GM12878 (cell line): ENCODE measurements at regions not wholly inside any gene's neighbourhood (a gene's known extent, or its start where the extent isn't known, plus 50 kb on each side); places are given as distances from the start of the nearest gene placed in this dataset.
"Not testable (repeated sequence)": the region's sequence is repeated elsewhere in the genome, so short reads cannot be mapped to it uniquely, and the experiment has no call there.

Experiments
- ATAC-seq: fragments of 200-7000 bp; cut with Tn5 transposase; 3 replicates; pipeline ENCODE4 v1.9.1; 2020; ENCODE audit warnings: mild to moderate bottlenecking, moderate library complexity
- BruUV-seq: library from RNA; stranded (reverse); fragments of 400-500 nt; replicated peaks from 2 replicates; lab custom pipeline; 2021; lab: Mats Ljungman, UMichigan
- CTCF ChIA-PET: fragments of 300-600 bp; sonication (Branson Sonifier 250); formaldehyde crosslinking; extraction: SDS; loops from one replicate; lab custom pipeline; 2021; ENCODE audit warnings: inconsistent platforms; lab: Yijun Ruan, JAX
- POLR2A ChIA-PET: fragments of 350-600 bp; formaldehyde crosslinking; extraction: SDS; loops from one replicate; lab custom pipeline; 2021; ENCODE audit warnings: inconsistent platforms; lab: Charles Lee
- RAD21 ChIA-PET: fragments of 300-600 bp; sonication (Branson Sonifier 250); formaldehyde crosslinking; loops from one replicate; lab custom pipeline; 2023; ENCODE audit warnings: antibody characterized with exemption; ENCODE audit not compliant: unreplicated experiment; lab: Charles Lee
- SMC1A ChIA-PET: fragments of 300-600 bp; sonication (Branson Sonifier 250); formaldehyde crosslinking; loops from one replicate; lab custom pipeline; 2023; ENCODE audit not compliant: unreplicated experiment, uncharacterized antibody; lab: Charles Lee
- DNase-seq: peaks from one replicate; pipeline ENCODE4 v3.0.0-alpha.2; 2011; ENCODE audit warnings: low read depth, low spot score
- FAIRE-seq: peaks from 3 replicates; lab custom pipeline; 2011; peaks lifted over from hg19 to GRCh38; lab: Jason Lieb, UNC
- H2AFZ ChIP-seq: 2 replicates; pipeline ENCODE4 v1.6.0; 2011; ENCODE audit warnings: low read depth, low read length, control low read depth; ENCODE audit not compliant: control insufficient read depth
- H3K27ac ChIP-seq: 2 replicates; pipeline ENCODE4 v1.5.1; 2011; ENCODE audit warnings: control low read depth; ENCODE audit not compliant: control insufficient read depth, insufficient read depth
- H3K27me3 ChIP-seq, 2 experiments: replicated peaks in 1 of 2; 2 replicates each; pipeline versions ENCODE4 v1.6.0 to v1.6.1; 2011; ENCODE audit warnings: low read length in 1 of 2; ENCODE audit not compliant: control insufficient read depth in 2 of 2, insufficient read depth in 2 of 2
- H3K36me3 ChIP-seq, 2 experiments: 2 replicates each; pipeline ENCODE4 v1.5.1; 2011; ENCODE audit warnings: low read length in 1 of 2; ENCODE audit not compliant: control insufficient read depth in 2 of 2, insufficient read depth in 2 of 2
- H3K4me1 ChIP-seq: 2 replicates; pipeline ENCODE4 v1.6.1; 2011; ENCODE audit warnings: mild to moderate bottlenecking, low read length, moderate library complexity, mixed read lengths; ENCODE audit not compliant: control insufficient read depth, insufficient read depth
- H3K4me2 ChIP-seq: 2 replicates; pipeline ENCODE4 v1.6.0; 2011; ENCODE audit warnings: control low read depth; ENCODE audit not compliant: control insufficient read depth, insufficient read depth
- H3K4me3 ChIP-seq: fragments of 200-600 bp; sonication (generic); 2 replicates; pipeline ENCODE4 v1.5.1; 2016
- H3K79me2 ChIP-seq: 2 replicates; pipeline ENCODE4 v1.6.0; 2011; ENCODE audit warnings: low read length; ENCODE audit not compliant: control insufficient read depth, insufficient read depth
- H3K9ac ChIP-seq: 2 replicates; pipeline ENCODE4 v1.8.0; 2011; ENCODE audit warnings: low read length, control low read depth, mixed read lengths; ENCODE audit not compliant: control insufficient read depth, insufficient read depth
- H3K9me3 ChIP-seq: replicated peaks from 3 replicates; pipeline ENCODE4 v1.5.1; 2011; ENCODE audit warnings: mild to moderate bottlenecking, low read length; ENCODE audit not compliant: control insufficient read depth, insufficient read depth
- H4K20me1 ChIP-seq: 2 replicates; pipeline ENCODE4 v1.6.0; 2011; ENCODE audit not compliant: control insufficient read depth, insufficient read depth
- ASH2L ChIP-seq: fragments of 300-600, 200-600 bp; sonication (generic); IDR thresholded peaks from 2 replicates; pipeline ENCODE4 v1.6.1; 2017; ENCODE audit warnings: low read depth, mild to moderate bottlenecking, borderline replicate concordance
- BACH1 ChIP-seq: fragments of 450-650 bp; IDR thresholded peaks from 2 replicates; pipeline ENCODE4 v1.6.1; 2017; ENCODE audit warnings: mild to moderate bottlenecking, borderline replicate concordance
- CBFB ChIP-seq: IDR thresholded peaks from 2 replicates; pipeline ENCODE4 v1.6.1; 2016; ENCODE audit warnings: antibody characterized with exemption, low read depth
- CHD1 ChIP-seq: IDR thresholded peaks from 2 replicates; pipeline ENCODE4 v1.6.1; 2012; ENCODE audit warnings: low read depth, low read length, improper control_type of control experiment
- CREM ChIP-seq: IDR thresholded peaks from 2 replicates; pipeline ENCODE4 v1.6.1; 2014; ENCODE audit warnings: antibody characterized with exemption, low read depth
- HCFC1 ChIP-seq: fragments of 150-350 bp; IDR thresholded peaks from 2 replicates; pipeline ENCODE4 v1.6.1; 2014; ENCODE audit warnings: low read length
- HDAC2 ChIP-seq: fragments of 200-600 bp; sonication (generic); IDR thresholded peaks from 2 replicates; pipeline ENCODE4 v1.6.1; 2017
- HDGF ChIP-seq: fragments of 450-650 bp; IDR thresholded peaks from 2 replicates; pipeline ENCODE4 v1.6.1; 2016; ENCODE audit warnings: antibody characterized with exemption
- IRF4 ChIP-seq: IDR thresholded peaks from 2 replicates; pipeline ENCODE4 v1.6.1; 2011; ENCODE audit warnings: low read depth, low read length
- MTA2 ChIP-seq: fragments of 450-650 bp; IDR thresholded peaks from 2 replicates; pipeline ENCODE4 v1.6.1; 2016; ENCODE audit warnings: low read depth, mild to moderate bottlenecking, moderate library complexity
- MXI1 ChIP-seq: fragments of 150-350 bp; IDR thresholded peaks from 2 replicates; pipeline ENCODE4 v1.6.1; 2011; ENCODE audit warnings: low read depth, mild to moderate bottlenecking, inconsistent platforms, low read length, improper control_type of control experiment
- NFIC ChIP-seq: IDR thresholded peaks from 2 replicates; pipeline ENCODE4 v1.6.1; 2012; ENCODE audit warnings: low read depth, mild to moderate bottlenecking, inconsistent platforms, low read length, moderate library complexity
- NKRF ChIP-seq: fragments of 450-650 bp; conservative IDR thresholded peaks from 2 replicates; pipeline ENCODE4 v1.6.1; 2017; ENCODE audit warnings: mild to moderate bottlenecking, moderate library complexity
- RCOR1 ChIP-seq: conservative IDR thresholded peaks from 2 replicates; pipeline ENCODE4 v1.6.1; 2012; ENCODE audit warnings: low read depth, low read length, improper control_type of control experiment
- RELA ChIP-seq: fragments of 450-650 bp; IDR thresholded peaks from 2 replicates; pipeline ENCODE4 v1.8.0; 2014; ENCODE audit warnings: borderline replicate concordance; ENCODE audit not compliant: partially characterized antibody
- SIX5 ChIP-seq: IDR thresholded peaks from 2 replicates; pipeline ENCODE4 v1.6.1; 2011; ENCODE audit warnings: mild to moderate bottlenecking, low read depth, low read length, moderate library complexity; ENCODE audit not compliant: severe bottlenecking
- SMAD1 ChIP-seq: fragments of 450-650 bp; IDR thresholded peaks from 2 replicates; pipeline ENCODE4 v1.6.1; 2018; ENCODE audit warnings: mild to moderate bottlenecking, low read depth; ENCODE audit not compliant: partially characterized antibody
- STAT1 ChIP-seq: fragments of 450-650 bp; conservative IDR thresholded peaks from 2 replicates; pipeline ENCODE4 v1.6.1; 2014; ENCODE audit warnings: antibody characterized with exemption, mild to moderate bottlenecking
- ZSCAN29 ChIP-seq: fragments of 450-650 bp; IDR thresholded peaks from 2 replicates; pipeline ENCODE4 v1.6.1; 2017; ENCODE audit warnings: mild to moderate bottlenecking, moderate library complexity
- WGBS: methylation state at CpG from one replicate; pipeline ENCODE4 v1.1.6; 2016; ENCODE audit warnings: low lambda C conversion rate; ENCODE audit not compliant: insufficient replicate concordance, insufficient coverage; ENCODE audit errors: missing lambda C conversion rate; 5-methylcytosine and 5-hydroxymethylcytosine counted together
- in situ Hi-C: fragments of 300-500 bp; cut with MboI; formaldehyde crosslinking; loops from 9 replicates; pipeline ENCODE4 v1.14.3; 2018; ENCODE audit warnings: mixed read lengths
- intact Hi-C: fragments of 100-400 bp; cut with micrococcal nuclease; formaldehyde crosslinking; loops from one replicate; pipeline ENCODE4 v1.14.2; 2022; ENCODE audit not compliant: unreplicated experiment

GRCh38 chr18:47644896-47645295, 285.6 kb downstream of the SMAD2 start (continued):
- TF ChIP-seq CBFB: no peak
- no peak for TF ChIP-seq HCFC1
- TF ChIP-seq NFIC: no peak
- TF ChIP-seq SIX5: no peak
- TF ChIP-seq CREM: no peak
- TF ChIP-seq RCOR1: no peak

DNA sequence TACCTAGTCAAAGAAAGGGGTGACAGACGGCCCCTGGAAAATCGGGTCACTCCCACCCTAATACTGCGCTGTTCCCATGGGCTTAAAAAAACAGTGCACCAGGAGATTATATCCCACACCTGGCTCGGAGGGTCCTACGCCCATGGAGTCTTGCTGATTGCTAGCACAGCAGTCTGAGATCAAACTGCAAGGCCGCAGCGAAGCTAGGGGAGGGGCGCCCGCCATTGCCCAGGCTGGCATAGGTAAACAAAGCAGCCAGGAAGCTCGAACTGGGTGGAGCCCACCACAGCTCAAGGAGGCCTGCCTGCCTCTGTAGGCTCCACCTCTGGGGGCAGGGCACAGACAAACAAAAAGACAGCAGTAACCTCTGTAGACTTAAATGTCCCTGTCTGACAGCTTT, 292.9 kb downstream of the SMAD2 start:
- DNase-seq, POLR2A ChIA-PET, H2AFZ ChIP-seq, CTCF ChIA-PET, SMC1A ChIA-PET, H4K20me1 ChIP-seq, H3K27ac ChIP-seq, H3K4me1 ChIP-seq, RAD21 ChIA-PET, H3K36me3 ChIP-seq, H3K9ac ChIP-seq, H3K79me2 ChIP-seq, FAIRE-seq, H3K27me3 ChIP-seq, ATAC-seq, H3K4me2 ChIP-seq, in situ Hi-C loops, BruUV-seq, intact Hi-C loops, H3K4me3 ChIP-seq, H3K9me3 ChIP-seq: not testable (repeated sequence)
- 45% methylated on average over 9 of the region's 10 CpGs for WGBS

DNA sequence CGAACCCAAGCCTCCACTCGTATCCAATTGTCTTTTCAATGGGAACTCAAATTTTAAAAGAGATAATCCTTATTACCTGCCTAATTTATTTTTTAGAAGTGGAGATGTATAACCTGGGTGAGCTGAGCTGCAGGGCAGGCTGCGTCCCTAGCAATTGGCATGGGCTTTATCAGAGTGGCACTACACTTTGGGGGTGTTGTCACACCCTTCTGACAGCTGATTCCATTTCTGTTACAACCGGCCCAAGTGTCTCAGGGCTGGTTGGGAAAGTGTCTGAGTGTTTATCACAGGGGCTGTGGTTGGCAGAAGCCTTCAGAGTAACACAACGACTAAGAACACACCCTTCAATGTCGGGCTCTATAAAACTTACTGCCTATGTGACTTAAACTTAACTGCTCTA, 295.0 kb downstream of the SMAD2 start:
- ChIA-PET SMC1A (no interaction called here), CTCF (no interaction called here), POLR2A (no interaction called here), RAD21 (no interaction called here)
- DNase-seq (no peak), ATAC-seq (no peak), FAIRE-seq (no peak)
- H3K9me3 ChIP-seq: no peaks in the 10 kb centered on the region
- no peaks in the 10 kb centered on the region; a peak in 1 of 4 replicates for H3K27me3 ChIP-seq
- intact Hi-C loops (no loop called here), in situ Hi-C loops (no loop called here)
- H4K20me1 ChIP-seq: no peaks in the 10 kb centered on the region
- no peak overlapping the region for H2AFZ ChIP-seq
- H3K36me3 ChIP-seq: no peaks in the 10 kb centered on the region
- H3K9ac ChIP-seq: no peak overlapping the region
- H3K4me3 ChIP-seq: no peak overlapping the region
- H3K79me2 ChIP-seq: no peaks in the 10 kb centered on the region
- H3K27ac ChIP-seq: no peak overlapping the region
- H3K4me1 ChIP-seq: no peaks in the 10 kb centered on the region
- 30% methylated on average over 6 of the region's 6 CpGs for WGBS
- BruUV-seq: no TSS peak
- no peak overlapping the region for H3K4me2 ChIP-seq
- TF ChIP-seq RELA (no peak), ASH2L (no peak), IRF4 (no peak), NKRF (no peak), SMAD1 (no peak), ZSCAN29 (no peak), MXI1 (no peak), MTA2 (no peak), HDAC2 (no peak), HDGF (no peak), BACH1 (no peak), STAT1 (no peak), CHD1 (no peak)
